EH (cell line): ENCODE measurements at regions not wholly inside any gene's neighbourhood (a gene's known extent, or its start where the extent isn't known, plus 50 kb on each side); places are given as distances from the start of the nearest gene placed in this dataset.
A peak's percentile ranks its signal among the peaks of the same experiment; 100 is the strongest.
"Not testable (repeated sequence)": the region's sequence is repeated elsewhere in the genome, so short reads cannot be mapped to it uniquely, and the experiment has no call there.

Experiments used
- DNase-seq: peaks from one replicate; pipeline ENCODE4 v3.0.0-alpha.2; 2015; ENCODE audit warnings: low read depth

DNA sequence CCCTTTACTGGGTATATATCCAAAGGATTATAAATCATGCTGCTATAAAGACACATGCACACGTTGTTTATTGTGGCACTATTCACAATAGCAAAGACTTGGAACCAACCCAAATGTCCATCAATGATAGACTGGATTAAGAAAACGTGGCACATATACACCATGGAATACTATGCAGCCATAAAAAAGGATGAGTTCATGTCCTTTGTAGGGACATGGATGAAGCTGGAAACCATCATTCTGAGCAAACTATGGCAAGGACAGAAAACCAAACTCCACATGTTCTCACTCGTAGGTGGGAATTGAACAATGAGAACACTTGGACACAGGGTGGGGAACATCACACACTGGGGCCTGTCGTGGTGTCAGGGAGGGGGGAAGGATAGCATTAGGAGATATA lies 59.2 kb downstream of the CXorf49B start:
- not testable (repeated sequence) for DNase-seq

DNA sequence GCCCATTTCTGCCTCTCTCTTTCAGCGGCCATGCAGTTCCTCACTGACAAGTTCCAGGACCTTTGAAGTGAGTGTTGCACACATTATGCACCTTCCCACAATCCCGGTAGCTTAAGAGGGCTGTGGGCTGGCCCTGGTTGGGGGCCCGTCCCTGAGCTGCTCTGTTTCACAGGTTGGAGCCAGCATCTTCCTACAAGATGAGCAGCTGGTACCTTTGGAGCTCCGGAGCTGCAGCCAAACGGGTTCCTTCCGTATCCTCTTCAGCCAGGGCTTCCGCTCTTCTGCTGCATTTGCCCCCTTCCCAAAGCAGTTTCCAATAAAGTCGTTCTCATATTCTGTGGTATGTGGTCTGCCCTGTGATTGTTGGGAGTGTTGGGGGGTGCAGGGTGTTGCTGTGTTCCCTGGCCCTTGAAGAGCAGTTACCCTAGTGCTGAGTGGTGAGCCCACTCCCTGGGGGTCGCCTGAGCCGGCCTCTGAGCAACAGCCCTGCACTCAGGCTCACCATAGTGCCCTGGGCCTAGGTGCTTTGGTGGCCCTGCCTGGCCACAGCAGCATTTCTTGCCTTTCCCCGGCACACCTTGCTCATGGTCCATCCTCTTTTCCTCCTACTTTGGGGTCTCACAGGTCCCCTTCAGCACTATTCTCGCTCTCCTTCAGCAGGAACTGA lies 60.4 kb downstream of the CXorf49B start:
- DNase-seq = no peak

DNA sequence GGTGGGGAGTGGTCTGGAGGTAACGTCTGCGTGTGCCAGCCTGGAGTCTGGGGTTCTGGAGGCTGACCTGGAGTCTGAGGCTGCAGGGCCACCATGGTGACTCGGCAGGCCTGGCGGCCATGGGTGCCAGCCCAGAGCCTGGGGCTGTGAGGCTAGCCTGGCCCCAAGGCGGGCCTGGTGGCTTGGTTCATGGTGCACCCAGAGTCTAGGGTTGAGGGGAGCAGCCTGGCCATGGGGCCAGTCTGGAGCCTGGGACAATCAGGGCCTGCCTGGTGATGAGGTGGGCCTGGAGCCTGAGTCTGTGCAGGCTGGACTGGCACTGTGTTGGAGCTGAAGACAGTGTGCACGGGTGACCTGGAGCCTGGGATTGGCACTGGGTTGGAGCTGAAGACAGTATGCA lies 64.9 kb downstream of the CXorf49B start:
- DNase-seq = no peak

DNA sequence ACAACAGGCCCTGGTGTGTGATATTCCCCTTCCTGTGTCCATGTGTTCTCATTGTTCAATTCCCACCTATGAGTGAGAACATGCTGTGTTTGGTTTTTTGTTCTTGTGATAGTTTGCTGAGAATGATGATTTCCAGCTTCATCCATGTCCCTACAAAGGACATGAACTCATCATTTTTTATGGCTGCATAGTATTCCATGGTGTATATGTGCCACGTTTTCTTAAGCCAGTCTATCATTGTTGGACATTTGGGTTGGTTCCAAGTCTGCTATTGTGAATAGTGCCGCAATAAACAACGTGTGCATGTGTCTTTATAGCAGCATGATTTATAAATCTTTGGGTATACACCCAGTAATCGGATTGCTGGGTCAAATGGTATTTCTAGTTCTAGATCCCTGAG lies 72.6 kb upstream of the NHSL2 start:
- not testable (repeated sequence) for DNase-seq

DNA sequence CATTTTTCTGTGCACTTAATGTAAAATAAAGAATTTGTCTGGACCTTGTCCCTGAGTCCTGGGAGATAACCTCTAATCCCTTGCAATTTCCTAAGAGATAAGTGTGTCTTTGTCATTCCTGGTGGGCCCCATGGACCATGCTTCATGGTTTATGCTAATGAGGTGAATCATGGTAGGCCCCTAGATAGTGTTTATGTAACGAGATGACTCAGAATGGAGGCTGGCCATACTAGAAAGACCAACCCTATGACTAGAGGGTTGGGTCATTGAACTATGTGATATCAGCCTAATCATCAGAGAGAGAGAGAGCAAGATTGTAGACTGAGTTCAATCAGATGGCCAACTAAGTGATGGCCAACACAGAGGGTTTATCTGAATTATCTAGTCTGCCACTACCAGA lies 64.2 kb upstream of the NHSL2 start:
- peak; percentile 26 for DNase-seq

DNA sequence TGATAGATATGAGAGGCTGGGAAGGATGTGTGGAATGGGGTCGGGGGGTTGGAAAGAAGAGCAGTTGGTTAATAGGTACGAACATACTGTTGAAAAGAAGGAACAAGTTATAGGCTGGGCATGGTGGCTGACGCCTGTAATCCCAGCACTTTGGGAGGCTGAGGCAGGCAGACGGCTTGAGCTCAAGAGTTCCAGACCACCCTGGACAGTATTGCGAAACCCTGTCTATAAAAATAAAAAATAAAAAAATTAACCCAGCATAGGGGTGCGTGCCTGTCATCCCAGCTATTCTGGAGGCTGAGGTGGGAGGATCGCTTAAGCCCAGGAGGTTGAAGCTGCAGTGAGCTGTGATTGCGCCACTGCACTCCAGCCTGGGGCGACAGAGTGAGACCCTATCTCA lies 58.5 kb upstream of the NHSL2 start:
- no peak for DNase-seq

DNA sequence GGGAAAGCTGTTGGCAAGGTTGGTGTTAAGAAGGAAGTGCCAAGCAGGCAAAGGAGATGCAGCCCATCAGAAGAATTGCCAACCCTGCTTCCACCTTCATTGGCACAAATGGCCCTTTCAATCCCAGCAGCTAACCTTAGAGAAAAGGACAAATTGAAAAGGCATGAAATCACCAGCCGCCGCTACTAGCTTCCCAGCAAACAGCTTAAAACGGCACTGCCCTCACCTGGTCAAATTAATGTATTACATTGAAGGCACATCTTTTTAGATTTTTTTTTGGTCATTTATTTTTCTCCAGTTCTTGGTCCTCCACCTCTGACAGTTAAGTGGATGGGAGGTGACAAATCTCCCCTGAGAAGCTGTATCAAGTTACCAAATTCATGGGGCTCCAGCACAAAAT lies 51.0 kb upstream of the NHSL2 start:
- peak; percentile 46 for DNase-seq
